Loucy (cell line): ENCODE measurements at regions not wholly inside any gene's neighbourhood (a gene's known extent, or its start where the extent isn't known, plus 50 kb on each side); places are given as distances from the start of the nearest gene placed in this dataset.

Experiments
- EZH2phosphoT487 ChIP-seq: fragments of 200-600 bp; IDR thresholded peaks from 2 replicates; pipeline ENCODE4 v1.6.1; 2018; ENCODE audit warnings: antibody characterized with exemption, mild to moderate bottlenecking, moderate library complexity, borderline replicate concordance
- TF ChIP-seq, protein P1 (sequence below): fragments of 200-600 bp; sonication (generic); conservative IDR thresholded peaks from 2 replicates; pipeline ENCODE4 v1.5.1; 2014; ENCODE audit warnings: mild to moderate bottlenecking, antibody characterized with exemption, low read length

DNA sequence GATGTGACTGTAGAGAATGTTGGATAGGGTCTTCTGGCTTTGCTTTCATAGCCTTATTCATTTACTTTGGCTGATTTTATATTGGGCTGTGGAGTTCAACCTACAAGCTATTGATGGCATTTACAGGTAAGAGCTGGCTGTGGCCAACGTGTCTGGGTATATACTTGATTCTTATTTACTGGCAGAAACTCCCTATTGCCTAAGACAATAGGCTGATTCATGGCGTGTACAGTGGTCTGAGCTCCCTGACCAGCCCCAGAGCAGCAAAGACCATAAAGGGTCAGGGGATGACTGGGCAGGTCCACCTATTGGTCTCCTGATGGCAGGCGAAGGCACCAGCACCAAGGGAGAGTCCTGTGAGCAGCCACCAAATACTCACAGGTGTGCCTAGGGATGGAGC is 190.2 kb upstream of the DMRTA1 start:
- TF ChIP-seq, protein P1, sequence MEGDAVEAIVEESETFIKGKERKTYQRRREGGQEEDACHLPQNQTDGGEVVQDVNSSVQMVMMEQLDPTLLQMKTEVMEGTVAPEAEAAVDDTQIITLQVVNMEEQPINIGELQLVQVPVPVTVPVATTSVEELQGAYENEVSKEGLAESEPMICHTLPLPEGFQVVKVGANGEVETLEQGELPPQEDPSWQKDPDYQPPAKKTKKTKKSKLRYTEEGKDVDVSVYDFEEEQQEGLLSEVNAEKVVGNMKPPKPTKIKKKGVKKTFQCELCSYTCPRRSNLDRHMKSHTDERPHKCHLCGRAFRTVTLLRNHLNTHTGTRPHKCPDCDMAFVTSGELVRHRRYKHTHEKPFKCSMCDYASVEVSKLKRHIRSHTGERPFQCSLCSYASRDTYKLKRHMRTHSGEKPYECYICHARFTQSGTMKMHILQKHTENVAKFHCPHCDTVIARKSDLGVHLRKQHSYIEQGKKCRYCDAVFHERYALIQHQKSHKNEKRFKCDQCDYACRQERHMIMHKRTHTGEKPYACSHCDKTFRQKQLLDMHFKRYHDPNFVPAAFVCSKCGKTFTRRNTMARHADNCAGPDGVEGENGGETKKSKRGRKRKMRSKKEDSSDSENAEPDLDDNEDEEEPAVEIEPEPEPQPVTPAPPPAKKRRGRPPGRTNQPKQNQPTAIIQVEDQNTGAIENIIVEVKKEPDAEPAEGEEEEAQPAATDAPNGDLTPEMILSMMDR: no peak
- TF ChIP-seq EZH2phosphoT487: no peak
